CD14-positive monocyte (primary cell): ENCODE measurements at regions not wholly inside any gene's neighbourhood (a gene's known extent, or its start where the extent isn't known, plus 50 kb on each side); places are given as distances from the start of the nearest gene placed in this dataset.
"Not testable (repeated sequence)": the region's sequence is repeated elsewhere in the genome, so short reads cannot be mapped to it uniquely, and the experiment has no call there.

Experiments used
- DNase-seq, 3 donors: peaks; one replicate each; pipeline ENCODE4 v3.0.0-alpha.2; 2011 to 2022
- H2AFZ ChIP-seq: 2 replicates; pipeline ENCODE4 v1.6.0; 2012; ENCODE audit warnings: mild to moderate bottlenecking, low read depth, low read length, inconsistent platforms; ENCODE audit not compliant: insufficient read depth, poor library complexity, severe bottlenecking
- H3K27ac ChIP-seq, 2 donors: 1 replicate in 1 of 2; 2 replicates in 1 of 2; pipeline ENCODE4 v1.5.1; 2012 to 2013; ENCODE audit warnings: low read length in 2 of 2, control low read depth in 1 of 2, inconsistent platforms in 1 of 2, low read depth in 1 of 2, mild to moderate bottlenecking in 1 of 2
- H3K27me3 ChIP-seq, 2 donors: one replicate each; pipeline versions ENCODE4 v1.6.0 to v1.6.1; 2011 to 2013; ENCODE audit warnings: low read length in 2 of 2; ENCODE audit not compliant: control insufficient read depth in 2 of 2, insufficient read depth in 2 of 2
- H3K36me3 ChIP-seq, 2 donors: replicated peaks in 1 of 2; 1 replicate in 1 of 2; 2 replicates in 1 of 2; pipeline versions ENCODE4 v1.5.1 to v1.6.1; 2012 to 2013; ENCODE audit warnings: low read length in 2 of 2, control low read depth in 1 of 2, inconsistent platforms in 1 of 2, mild to moderate bottlenecking in 1 of 2; ENCODE audit not compliant: insufficient read depth in 2 of 2, control insufficient read depth in 1 of 2
- H3K4me1 ChIP-seq, 2 donors: 1 replicate in 1 of 2; 2 replicates in 1 of 2; pipeline versions ENCODE4 v1.5.1 to v1.6.1; 2012 to 2013; ENCODE audit warnings: low read length in 2 of 2, control low read depth in 1 of 2, inconsistent platforms in 1 of 2, mild to moderate bottlenecking in 1 of 2, moderate library complexity in 1 of 2; ENCODE audit not compliant: insufficient read depth in 2 of 2, control insufficient read depth in 1 of 2
- H3K4me2 ChIP-seq: replicated peaks from 2 replicates; pipeline ENCODE3; 2012; ENCODE audit warnings: low read length, moderate library complexity, mild to moderate bottlenecking; ENCODE audit not compliant: poor library complexity, severe bottlenecking; ENCODE audit errors: extremely low read depth
- H3K4me3 ChIP-seq, 3 experiments: fragments of 200-600 bp in 1 of 3; sonication (generic) in 1 of 3; replicated peaks in 1 of 3; 1 replicate in 2 of 3; 2 replicates in 1 of 3; pipeline ENCODE4 v1.5.1; 2011 to 2013; ENCODE audit warnings: low read length in 3 of 3, mild to moderate bottlenecking in 3 of 3, control low read depth in 2 of 3, low read depth in 2 of 3, inconsistent platforms in 1 of 3, moderate library complexity in 1 of 3
- H3K79me2 ChIP-seq: 2 replicates; pipeline ENCODE4 v1.6.0; 2012; ENCODE audit warnings: mild to moderate bottlenecking, control low read depth, inconsistent platforms, low read length, moderate library complexity; ENCODE audit not compliant: insufficient read depth
- H3K9ac ChIP-seq: 2 replicates; pipeline ENCODE4 v1.6.0; 2017; ENCODE audit warnings: low read length, mild to moderate bottlenecking; ENCODE audit not compliant: insufficient read depth, poor library complexity, severe bottlenecking
- H3K9me3 ChIP-seq, 2 donors: replicated peaks in 1 of 2; 1 replicate in 1 of 2; 2 replicates in 1 of 2; pipeline versions ENCODE4 v1.5.1 to v1.6.1; 2012 to 2013; ENCODE audit warnings: low read length in 2 of 2, control low read depth in 1 of 2; ENCODE audit not compliant: control insufficient read depth in 1 of 2, insufficient read depth in 1 of 2
- H4K20me1 ChIP-seq: 2 replicates; pipeline ENCODE4 v1.6.0; 2012; ENCODE audit warnings: mild to moderate bottlenecking, low read length, control low read depth, moderate library complexity; ENCODE audit not compliant: insufficient read depth
- H3K27ac Mint-ChIP-seq, 7 donors: one replicate each; pipeline ENCODE4 v1.8.0; 2020; ENCODE audit warnings: mild to moderate bottlenecking in 7 of 7, mixed read lengths in 7 of 7, moderate library complexity in 6 of 7, inconsistent platforms in 2 of 7
- H3K27me3 Mint-ChIP-seq, 3 donors: one replicate each; pipeline ENCODE4 v1.8.0; 2021 to 2022; ENCODE audit warnings: low read depth in 3 of 3, mild to moderate bottlenecking in 3 of 3, mixed read lengths in 3 of 3, moderate library complexity in 3 of 3, inconsistent platforms in 1 of 3
- H3K36me3 Mint-ChIP-seq, 2 donors: one replicate each; pipeline ENCODE4 v1.8.0; 2020; ENCODE audit warnings: mixed read lengths in 2 of 2, inconsistent platforms in 1 of 2, mild to moderate bottlenecking in 1 of 2
- H3K4me1 Mint-ChIP-seq: one replicate; pipeline ENCODE4 v1.8.0; 2020; ENCODE audit warnings: mild to moderate bottlenecking, mixed read lengths
- H3K4me3 Mint-ChIP-seq, 2 donors: one replicate each; pipeline ENCODE4 v1.8.0; 2020; ENCODE audit warnings: mild to moderate bottlenecking in 2 of 2, mixed read lengths in 2 of 2, moderate library complexity in 1 of 2
- H3K9me3 Mint-ChIP-seq, 7 donors: one replicate each; pipeline ENCODE4 v1.8.0; 2020 to 2022; ENCODE audit warnings: mixed read lengths in 7 of 7, mild to moderate bottlenecking in 6 of 7, moderate library complexity in 6 of 7, inconsistent platforms in 2 of 7
- CTCF ChIP-seq: fragments of 200-600 bp; IDR thresholded peaks from one replicate; pipeline ENCODE4 v1.8.0; 2022; ENCODE audit warnings: antibody characterized with exemption, mild to moderate bottlenecking
- WGBS: methylation state at CpG from one replicate; pipeline ENCODE4 v1.1.5; 2013; ENCODE audit warnings: missing lambda C conversion rate; ENCODE audit not compliant: insufficient coverage; 5-methylcytosine and 5-hydroxymethylcytosine counted together
- intact Hi-C, 2 donors: fragments of 100-400 bp; cut with micrococcal nuclease; formaldehyde crosslinking; loops; one replicate each; pipeline versions ENCODE4 v1.15.0 to v1.15.1; 2023

DNA sequence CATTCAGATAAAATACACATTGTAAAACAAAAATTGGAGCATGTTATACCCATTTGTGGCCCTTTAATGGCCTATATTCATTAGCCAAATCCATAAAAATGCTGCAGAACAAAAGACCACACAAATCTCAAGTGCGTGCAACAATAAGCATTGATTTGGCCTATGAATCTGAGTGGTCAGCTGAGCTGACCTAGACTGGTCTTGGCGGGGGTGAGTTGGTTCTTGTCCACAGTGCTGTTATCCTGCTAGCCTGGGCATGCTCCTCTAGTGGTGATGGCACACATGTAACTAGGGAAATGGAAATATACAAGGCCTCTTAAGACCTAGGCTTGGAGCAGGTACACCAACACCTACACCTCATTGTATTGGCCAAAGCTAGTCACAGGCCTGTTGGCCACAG, 122.2 kb upstream of the TBCA start:
- no peak overlapping the region for H3K9ac ChIP-seq
- no peaks in the 10 kb centered on the region for H4K20me1 ChIP-seq
- intact Hi-C loops = no loop called here
- peaks cover 5% of the 10 kb centered on the region for H3K4me1 Mint-ChIP-seq
- H3K36me3 ChIP-seq = no peaks in the 10 kb centered on the region
- peaks cover 4% of the 10 kb centered on the region in 2 donors for H3K4me1 ChIP-seq
- no peak overlapping the region for H3K27ac Mint-ChIP-seq
- no peak for TF ChIP-seq CTCF
- H3K4me3 ChIP-seq = no peak overlapping the region
- no peaks in the 10 kb centered on the region for H3K9me3 ChIP-seq
- no peaks in the 10 kb centered on the region for H3K79me2 ChIP-seq
- H3K27ac ChIP-seq = no peak overlapping the region
- H3K27me3 ChIP-seq = no peaks in the 10 kb centered on the region
- no peaks in the 10 kb centered on the region for H3K9me3 Mint-ChIP-seq
- H2AFZ ChIP-seq = no peak overlapping the region
- no peak for DNase-seq
- H3K4me3 Mint-ChIP-seq = no peak overlapping the region
- no CpG with 5 or more reads among the region's 2 CpGs for WGBS
- H3K36me3 Mint-ChIP-seq = peaks cover 0 to 3% of the 10 kb centered on the region in 2 donors
- H3K4me2 ChIP-seq = no peak overlapping the region
- peaks cover 0 to 5% (median 0%) of the 10 kb centered on the region in 3 donors for H3K27me3 Mint-ChIP-seq

- Histone ChIP-seq H3K4me1 (peaks cover 4 to 7% of the 10 kb centered on the region in 2 donors), H3K36me3 (no peaks in the 10 kb centered on the region), H3K4me3 (no peak overlapping the region), H3K9me3 (no peaks in the 10 kb centered on the region), H3K79me2 (no peaks in the 10 kb centered on the region), H4K20me1 (no peaks in the 10 kb centered on the region), H2AFZ (no peak overlapping the region), H3K4me2 (no peak overlapping the region), H3K27me3 (no peaks in the 10 kb centered on the region), H3K9ac (no peak overlapping the region), H3K27ac (no peak overlapping the region)
- Mint-ChIP-seq H3K27me3 (peaks cover 0 to 3% (median 0%) of the 10 kb centered on the region in 3 donors), H3K27ac (peak overlapping the region in 1 of 7 donors; percentile 65), H3K9me3 (no peaks in the 10 kb centered on the region), H3K4me3 (no peak overlapping the region), H3K36me3 (peaks cover 3% of the 10 kb centered on the region in 2 donors), H3K4me1 (peaks cover 9% of the 10 kb centered on the region)
- intact Hi-C loops = no loop called here
- DNase-seq = no peak
- no peak for TF ChIP-seq CTCF
- WGBS = no CpG with 5 or more reads among the region's 3 CpGs
Observed at GRCh38 chr5:77896338-77896737, 120.2 kb upstream of the TBCA start.

- H3K27me3 Mint-ChIP-seq, H3K4me2 ChIP-seq, H3K36me3 ChIP-seq, H2AFZ ChIP-seq, H3K4me3 ChIP-seq, H3K9me3 Mint-ChIP-seq, H4K20me1 ChIP-seq, H3K9ac ChIP-seq, DNase-seq, H3K4me1 Mint-ChIP-seq, H3K27me3 ChIP-seq, intact Hi-C loops, H3K79me2 ChIP-seq, H3K9me3 ChIP-seq, H3K4me3 Mint-ChIP-seq, H3K27ac ChIP-seq, H3K4me1 ChIP-seq: not testable (repeated sequence)
- Mint-ChIP-seq H3K27ac (peak overlapping the region in 1 of 7 donors; percentile 23), H3K36me3 (peaks cover 11 to 13% of the 10 kb centered on the region in 2 donors)
- WGBS = no CpG with 5 or more reads among the region's 5 CpGs
Observed at GRCh38 chr5:77894103-77894502, 118.0 kb upstream of the TBCA start.
